Immature natural killer cell (primary cell): ENCODE measurements at regions not wholly inside any gene's neighbourhood (a gene's known extent, or its start where the extent isn't known, plus 50 kb on each side); places are given as distances from the start of the nearest gene placed in this dataset.

ENCODE experiments used
- DNase-seq, 3 donors: peaks; one replicate each; pipeline ENCODE4 v3.0.0; 2022; ENCODE audit warnings: mixed read lengths in 1 of 3
- H3K27ac Mint-ChIP-seq, 6 donors: one replicate each; pipeline ENCODE4 v1.8.0; 2020; ENCODE audit warnings: mixed read lengths in 6 of 6, mild to moderate bottlenecking in 5 of 6, inconsistent platforms in 4 of 6, moderate library complexity in 3 of 6
- H3K27me3 Mint-ChIP-seq, 3 donors: one replicate each; pipeline ENCODE4 v1.8.0; 2020 to 2021; ENCODE audit warnings: low read depth in 3 of 3, mild to moderate bottlenecking in 3 of 3, mixed read lengths in 3 of 3, moderate library complexity in 3 of 3, inconsistent platforms in 1 of 3
- H3K36me3 Mint-ChIP-seq, 3 donors: one replicate each; pipeline ENCODE4 v1.8.0; 2020; ENCODE audit warnings: mixed read lengths in 3 of 3, inconsistent platforms in 2 of 3, mild to moderate bottlenecking in 2 of 3
- H3K4me1 Mint-ChIP-seq, 2 donors: one replicate each; pipeline ENCODE4 v1.8.0; 2020; ENCODE audit warnings: inconsistent platforms in 2 of 2, mild to moderate bottlenecking in 2 of 2, mixed read lengths in 2 of 2, moderate library complexity in 1 of 2
- H3K4me3 Mint-ChIP-seq, 5 donors: one replicate each; pipeline ENCODE4 v1.8.0; 2020; ENCODE audit warnings: mild to moderate bottlenecking in 5 of 5, mixed read lengths in 5 of 5, inconsistent platforms in 3 of 5, moderate library complexity in 3 of 5
- H3K9me3 Mint-ChIP-seq, 6 donors: one replicate each; pipeline ENCODE4 v1.8.0; 2020; ENCODE audit warnings: mild to moderate bottlenecking in 6 of 6, mixed read lengths in 6 of 6, inconsistent platforms in 4 of 6, moderate library complexity in 3 of 6

DNA sequence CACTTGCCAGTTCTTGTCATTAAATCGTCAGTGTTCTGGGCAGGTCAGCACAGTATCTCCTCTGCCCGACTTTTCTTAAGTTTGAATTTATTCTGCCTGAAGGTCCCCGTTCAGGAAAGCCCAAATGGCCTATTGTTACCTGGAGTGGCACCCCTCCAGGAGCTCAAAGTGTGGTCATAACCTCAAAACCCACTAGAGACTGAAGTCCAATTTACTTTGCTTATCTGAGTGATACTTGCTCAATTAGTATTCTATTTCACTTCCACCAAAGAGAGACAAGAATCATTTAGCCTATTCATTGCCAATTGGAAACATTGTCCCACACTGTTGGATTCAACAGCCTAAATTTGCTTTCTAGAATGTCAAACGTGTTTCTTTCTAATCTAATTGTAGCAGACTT is 375.3 kb downstream of the LNPK start:
- H3K27me3 Mint-ChIP-seq: peaks cover 7 to 10% (median 9%) of the 10 kb centered on the region in 3 donors
- H3K36me3 Mint-ChIP-seq: no peaks in the 10 kb centered on the region
- no peak overlapping the region for H3K4me3 Mint-ChIP-seq
- no peak for DNase-seq
- H3K9me3 Mint-ChIP-seq: no peaks in the 10 kb centered on the region
- H3K4me1 Mint-ChIP-seq: no peaks in the 10 kb centered on the region
- no peak overlapping the region for H3K27ac Mint-ChIP-seq

DNA sequence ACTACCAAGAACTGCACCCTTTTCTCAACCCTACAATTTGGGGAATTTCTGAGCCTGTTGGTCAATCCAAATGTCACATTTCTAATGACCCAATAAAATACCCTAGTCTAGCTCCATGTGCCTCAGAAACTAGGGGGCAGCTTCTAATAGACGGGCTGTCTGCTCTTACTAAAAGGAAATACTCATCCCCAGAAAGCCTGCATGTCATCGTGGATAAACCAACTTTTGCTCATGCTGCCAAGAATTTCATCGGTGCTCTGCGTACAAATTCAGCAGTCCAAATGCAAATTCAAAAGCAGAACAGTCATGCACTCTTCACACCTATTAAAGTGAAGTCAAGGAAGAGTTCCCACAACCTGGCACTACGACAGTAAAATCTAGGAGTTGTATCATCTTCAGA is 377.3 kb downstream of the LNPK start:
- peaks cover 7 to 12% (median 10%) of the 10 kb centered on the region in 3 donors for H3K27me3 Mint-ChIP-seq

DNA sequence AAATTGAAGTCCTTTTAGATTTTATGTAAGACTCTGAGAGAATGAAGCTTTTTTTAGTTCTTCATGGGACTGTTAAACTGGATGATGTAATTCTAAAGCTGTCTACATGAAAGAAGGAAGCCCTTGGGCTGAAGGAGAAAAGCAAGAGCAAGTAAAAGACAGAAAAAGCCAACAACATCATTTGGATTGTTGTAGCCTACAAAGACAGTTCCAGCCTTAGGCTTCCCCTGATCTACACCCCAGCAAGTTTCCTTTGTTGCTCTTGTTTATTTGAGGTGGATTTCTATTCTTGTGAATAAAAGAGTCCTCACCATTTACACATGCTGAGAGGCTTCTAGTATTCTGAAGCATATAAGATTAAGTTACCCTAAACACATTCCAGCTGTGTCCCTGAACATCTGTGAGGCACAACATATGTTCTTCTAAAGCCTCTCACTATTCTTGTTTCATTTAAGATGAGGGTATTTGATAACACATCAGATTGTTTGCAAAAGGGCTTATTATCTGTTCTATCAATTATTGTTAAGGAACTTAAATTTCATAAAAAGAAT is 377.8 kb downstream of the LNPK start:
- Mint-ChIP-seq H3K27ac (no peak overlapping the region), H3K27me3 (peaks cover 7 to 11% (median 10%) of the 10 kb centered on the region in 3 donors), H3K4me3 (no peak overlapping the region), H3K36me3 (no peaks in the 10 kb centered on the region), H3K9me3 (no peaks in the 10 kb centered on the region), H3K4me1 (peaks cover 0 to 1% of the 10 kb centered on the region in 2 donors)
- DNase-seq: no peak

More for the DNA sequence above, 377.3 kb downstream of the LNPK start:
- no peaks in the 10 kb centered on the region for H3K9me3 Mint-ChIP-seq
- no peaks in the 10 kb centered on the region for H3K4me1 Mint-ChIP-seq
- DNase-seq: no peak
- H3K27ac Mint-ChIP-seq: no peak overlapping the region
- no peaks in the 10 kb centered on the region for H3K36me3 Mint-ChIP-seq
- no peak overlapping the region for H3K4me3 Mint-ChIP-seq

DNA sequence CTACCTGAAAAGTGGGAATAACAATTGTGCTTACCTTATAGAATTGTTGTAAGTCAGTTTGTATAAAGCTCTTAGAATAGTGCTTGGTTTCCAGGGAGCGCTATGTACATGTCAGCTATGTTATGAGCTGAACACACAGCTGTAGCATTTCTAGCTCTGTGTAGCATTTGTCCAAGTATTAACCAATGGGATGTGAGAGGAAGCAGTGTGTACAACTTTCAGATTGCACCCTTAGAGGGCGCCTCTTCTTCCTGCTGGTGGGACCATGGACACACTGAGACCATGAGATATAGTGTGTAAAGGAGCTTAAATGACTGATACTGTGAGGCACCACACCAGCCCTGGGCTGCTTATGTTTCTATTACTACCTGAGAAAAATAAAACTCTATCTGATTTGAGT is 380.2 kb downstream of the LNPK start:
- Mint-ChIP-seq H3K4me1 (peaks cover 2 to 5% of the 10 kb centered on the region in 2 donors), H3K4me3 (no peak overlapping the region), H3K27ac (no peak overlapping the region), H3K9me3 (peaks cover 0 to 7% (median 0%) of the 10 kb centered on the region in 6 donors), H3K27me3 (peaks cover 8 to 11% (median 10%) of the 10 kb centered on the region in 3 donors), H3K36me3 (no peaks in the 10 kb centered on the region)
- no peak for DNase-seq

DNA sequence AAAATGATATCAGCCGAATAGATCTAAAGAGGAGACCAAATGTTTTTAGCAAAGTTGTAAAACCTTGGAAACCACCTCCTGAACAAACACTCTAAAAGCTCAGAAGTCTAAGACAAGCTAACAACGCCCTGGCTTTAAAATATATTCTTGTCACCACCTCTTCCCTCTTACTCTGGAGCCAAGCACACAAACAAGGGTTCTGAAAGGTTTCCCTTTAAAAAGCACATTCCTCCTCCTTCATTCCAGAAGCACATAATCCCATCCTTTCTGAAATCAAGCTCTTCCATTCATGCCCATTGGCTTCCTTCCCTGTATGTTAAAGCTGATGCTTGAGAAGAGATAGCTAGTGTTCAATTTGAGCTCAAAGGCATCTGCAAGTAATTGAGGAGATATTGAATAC is 382.0 kb downstream of the LNPK start:
- H3K4me3 Mint-ChIP-seq: no peak overlapping the region
- DNase-seq: no peak
- no peak overlapping the region for H3K27ac Mint-ChIP-seq
- H3K27me3 Mint-ChIP-seq: peaks cover 4 to 10% (median 10%) of the 10 kb centered on the region in 3 donors
- H3K36me3 Mint-ChIP-seq: no peaks in the 10 kb centered on the region
- peaks cover 2 to 5% of the 10 kb centered on the region in 2 donors for H3K4me1 Mint-ChIP-seq
- H3K9me3 Mint-ChIP-seq: peaks cover 0 to 7% (median 0%) of the 10 kb centered on the region in 6 donors

DNA sequence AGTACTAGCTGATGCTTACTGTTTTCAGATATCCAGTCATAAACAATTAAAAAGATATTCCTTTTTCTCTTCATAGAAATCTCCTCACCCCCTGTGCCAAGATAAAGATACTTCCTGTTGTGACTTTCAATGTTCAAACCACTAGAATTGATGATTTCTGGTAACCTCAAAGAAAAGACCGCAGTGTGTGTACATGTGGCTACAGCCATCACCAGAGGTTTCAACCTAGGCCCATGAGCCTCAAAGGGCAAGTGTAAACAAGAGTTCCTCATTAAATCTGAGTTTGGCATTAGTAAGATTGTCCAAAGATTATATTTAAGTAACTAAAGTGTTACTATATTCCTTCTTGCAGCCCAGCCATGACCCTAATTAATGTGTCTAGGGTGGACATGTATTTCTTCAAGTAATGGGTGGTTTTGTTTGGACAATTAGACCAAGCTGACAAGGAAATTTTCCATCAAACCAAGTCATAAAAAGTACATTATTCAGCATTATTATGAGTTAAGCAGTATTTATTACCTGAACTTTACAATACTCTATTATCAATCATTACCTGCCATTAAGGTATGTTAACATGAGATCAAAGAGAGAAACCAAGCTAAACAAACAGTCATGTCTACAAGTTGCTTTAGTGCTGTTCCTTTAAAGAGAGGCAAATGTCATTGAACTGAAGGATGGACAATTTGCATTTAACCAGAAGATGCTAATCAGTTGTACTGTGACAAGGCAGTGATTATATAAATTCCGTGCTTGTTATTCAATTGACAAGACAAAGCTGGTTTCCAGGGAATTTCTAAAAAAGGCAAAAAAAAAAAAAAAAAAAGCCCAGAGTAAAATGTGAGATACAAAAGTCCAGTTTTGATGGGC is 382.7 kb downstream of the LNPK start:
- H3K36me3 Mint-ChIP-seq: no peaks in the 10 kb centered on the region
- no peak for DNase-seq
- H3K4me3 Mint-ChIP-seq: no peak overlapping the region
- peaks cover 0 to 7% (median 0%) of the 10 kb centered on the region in 6 donors for H3K9me3 Mint-ChIP-seq
- no peak overlapping the region for H3K27ac Mint-ChIP-seq
- peaks cover 4 to 10% (median 10%) of the 10 kb centered on the region in 3 donors for H3K27me3 Mint-ChIP-seq
- H3K4me1 Mint-ChIP-seq: peaks cover 2 to 5% of the 10 kb centered on the region in 2 donors

DNA sequence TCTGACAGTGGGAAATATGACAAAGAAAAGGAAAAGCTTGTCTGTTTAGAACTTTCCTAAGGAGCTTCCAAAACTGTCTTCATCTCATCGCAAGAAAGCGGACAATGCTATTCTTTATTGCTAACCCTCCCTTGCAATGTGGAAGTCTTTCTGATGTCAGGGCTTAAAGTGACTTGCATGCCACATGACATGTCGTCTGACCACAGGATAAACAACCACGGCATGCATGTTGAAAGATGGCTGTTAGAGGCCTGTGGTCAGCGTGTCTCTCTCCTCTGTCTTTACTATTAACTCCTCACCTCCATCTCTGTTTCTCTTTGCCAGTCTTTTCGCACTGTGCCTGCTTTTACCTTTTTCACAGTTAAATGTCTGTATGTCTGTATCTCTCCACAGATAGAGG is 389.8 kb downstream of the LNPK start:
- Mint-ChIP-seq H3K27ac (no peak overlapping the region), H3K36me3 (no peaks in the 10 kb centered on the region), H3K27me3 (peaks cover 0 to 6% (median 3%) of the 10 kb centered on the region in 3 donors), H3K4me1 (peaks cover 9 to 23% of the 10 kb centered on the region in 2 donors), H3K9me3 (peaks cover 0 to 2% (median 0%) of the 10 kb centered on the region in 6 donors), H3K4me3 (no peak overlapping the region)
- DNase-seq: peak in 2 of 3 donors; percentile 10 to 12

GRCh38 chr2:175606010-175606841 is 395.8 kb downstream of the LNPK start:
- no peak overlapping the region for H3K27ac Mint-ChIP-seq
- peaks cover 0 to 3% (median 0%) of the 10 kb centered on the region in 3 donors for H3K36me3 Mint-ChIP-seq
- no peak for DNase-seq
- peaks cover 0 to 12% (median 2%) of the 10 kb centered on the region in 3 donors for H3K27me3 Mint-ChIP-seq
- no peak overlapping the region for H3K4me3 Mint-ChIP-seq
- no peaks in the 10 kb centered on the region for H3K9me3 Mint-ChIP-seq
- H3K4me1 Mint-ChIP-seq: peaks cover 6 to 8% of the 10 kb centered on the region in 2 donors

DNA sequence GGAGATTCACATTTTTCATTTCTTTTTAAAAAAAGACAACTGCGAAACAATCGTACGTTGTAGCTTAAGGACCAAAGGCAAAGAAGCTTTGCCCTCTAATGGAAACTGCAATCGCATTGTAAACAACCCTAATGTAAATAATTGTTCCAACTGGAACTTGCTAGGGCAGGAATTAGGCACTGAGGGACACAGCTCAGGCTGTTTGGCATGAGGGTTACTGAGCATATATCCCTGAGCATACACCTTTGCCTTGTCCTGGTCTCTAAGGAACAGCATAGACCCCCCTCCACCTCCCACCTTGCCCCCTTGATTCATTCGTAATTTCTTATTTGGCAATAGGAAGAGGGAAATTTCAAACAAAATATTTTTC is 396.4 kb downstream of the LNPK start:
- Mint-ChIP-seq H3K27me3 (peaks cover 0 to 10% (median 2%) of the 10 kb centered on the region in 3 donors), H3K27ac (no peak overlapping the region), H3K4me3 (no peak overlapping the region), H3K9me3 (no peaks in the 10 kb centered on the region), H3K4me1 (peaks cover 0 to 2% of the 10 kb centered on the region in 2 donors), H3K36me3 (peaks cover 0 to 3% (median 0%) of the 10 kb centered on the region in 3 donors)
- no peak for DNase-seq

DNA sequence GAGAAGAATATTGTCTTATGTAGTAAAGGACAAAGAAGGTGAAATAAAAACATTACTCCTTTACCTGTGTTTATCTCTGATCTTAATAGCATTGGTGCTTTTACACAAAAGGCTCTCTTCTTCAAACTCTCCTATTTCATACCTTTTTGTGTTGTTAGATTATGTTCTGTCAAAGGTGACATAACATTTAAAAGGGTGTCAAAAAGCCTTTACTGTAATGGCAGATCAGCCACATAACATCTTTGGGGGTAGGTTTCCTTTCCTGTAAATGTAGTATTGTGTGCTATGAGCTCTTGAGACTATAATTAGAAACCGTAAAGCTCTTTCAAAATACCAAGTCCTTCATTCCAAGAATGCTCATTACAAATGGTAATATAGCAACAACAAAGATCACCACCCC is 400.1 kb downstream of the LNPK start:
- Mint-ChIP-seq H3K36me3 (peaks cover 0 to 3% (median 0%) of the 10 kb centered on the region in 3 donors), H3K27me3 (peaks cover 2 to 7% (median 5%) of the 10 kb centered on the region in 3 donors), H3K9me3 (no peaks in the 10 kb centered on the region), H3K4me3 (no peak overlapping the region), H3K27ac (no peak overlapping the region), H3K4me1 (no peaks in the 10 kb centered on the region)
- DNase-seq: no peak

- H3K4me1 Mint-ChIP-seq: no peaks in the 10 kb centered on the region
- peaks cover 0 to 3% (median 0%) of the 10 kb centered on the region in 3 donors for H3K36me3 Mint-ChIP-seq
- no peak overlapping the region for H3K4me3 Mint-ChIP-seq
- H3K27ac Mint-ChIP-seq: no peak overlapping the region
- no peak for DNase-seq
- H3K27me3 Mint-ChIP-seq: peaks cover 2 to 7% (median 5%) of the 10 kb centered on the region in 3 donors
- H3K9me3 Mint-ChIP-seq: no peaks in the 10 kb centered on the region
Observed at GRCh38 chr2:175599966-175600831, 401.9 kb downstream of the LNPK start.

DNA sequence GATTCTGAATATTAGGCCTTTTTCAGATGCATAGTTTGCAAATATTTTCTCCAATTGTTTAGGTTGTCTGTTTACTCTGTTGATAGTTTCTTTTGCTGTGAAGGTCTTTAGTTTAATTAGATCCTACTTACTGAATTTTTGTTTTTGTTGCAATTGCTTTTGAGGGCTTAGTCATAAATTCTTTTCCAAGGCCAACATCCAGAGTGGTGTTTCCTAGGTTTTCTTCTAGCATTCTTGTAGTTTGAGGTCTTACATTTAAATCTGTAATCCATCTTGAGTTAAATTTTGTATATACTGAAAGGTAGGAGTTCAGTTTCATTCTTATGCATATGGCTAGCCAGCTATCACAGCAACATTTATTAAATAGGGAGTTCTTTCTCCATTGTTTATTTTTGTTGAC is 404.8 kb downstream of the LNPK start:
- Mint-ChIP-seq H3K36me3 (no peaks in the 10 kb centered on the region), H3K27me3 (peaks cover 0 to 7% (median 2%) of the 10 kb centered on the region in 3 donors), H3K4me1 (no peaks in the 10 kb centered on the region), H3K9me3 (no peaks in the 10 kb centered on the region), H3K4me3 (no peak overlapping the region), H3K27ac (no peak overlapping the region)
- no peak for DNase-seq

- Mint-ChIP-seq H3K27ac (no peak overlapping the region), H3K4me3 (no peak overlapping the region), H3K27me3 (peaks cover 0 to 7% (median 2%) of the 10 kb centered on the region in 3 donors), H3K36me3 (no peaks in the 10 kb centered on the region), H3K4me1 (no peaks in the 10 kb centered on the region), H3K9me3 (no peaks in the 10 kb centered on the region)
- DNase-seq: no peak
Observed at GRCh38 chr2:175595139-175595538, 406.9 kb downstream of the LNPK start.
